ENCODE measurements at regions not wholly inside any gene's neighbourhood (a gene's known extent, or its start where the extent isn't known, plus 50 kb on each side); places are given as distances from the start of the nearest gene placed in this dataset.

DNA sequence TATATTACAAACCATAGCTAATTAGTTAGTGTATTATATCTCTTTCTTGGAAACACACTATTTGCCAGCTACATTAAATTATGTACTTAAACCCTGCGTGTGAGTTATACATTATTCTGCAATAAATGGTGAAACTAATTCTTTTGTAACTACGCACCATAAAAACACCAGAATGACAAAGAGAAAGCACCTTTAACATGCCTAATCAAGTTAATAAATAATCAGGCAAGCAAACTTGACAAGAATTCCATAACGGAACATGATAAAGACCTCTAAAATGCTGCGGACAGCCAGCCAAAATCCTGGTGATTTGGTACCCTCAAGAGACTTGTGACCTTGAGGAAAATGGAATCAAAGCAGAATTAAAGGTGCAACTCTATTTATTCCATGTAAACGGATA is 375.3 kb upstream of the KITLG start:
- ATAC-seq (no peak), DNase-seq (ENCODE audit: low read depth in 1 of 2, low spot score in 1 of 2) (no peak), FAIRE-seq (no peak)
- H3K4me1 ChIP-seq, result peaks cover 18% of the 10 kb centered on the region; the same call in 2 of the 3 replicates
- TF ChIP-seq KDM5A (IDR thresholded peaks at IDR 0.05), result no peak
- TF ChIP-seq ESRRA (IDR thresholded peaks at IDR 0.05; ENCODE audit: borderline replicate concordance, low read length), result no peak
- TF ChIP-seq GATA3 (IDR thresholded peaks at IDR 0.05; ENCODE audit: borderline replicate concordance), result no peak
- no peak for TF ChIP-seq MAZ (IDR thresholded peaks at IDR 0.05; ENCODE audit: borderline replicate concordance, low read depth, low read length)
- TF ChIP-seq, protein P1, sequence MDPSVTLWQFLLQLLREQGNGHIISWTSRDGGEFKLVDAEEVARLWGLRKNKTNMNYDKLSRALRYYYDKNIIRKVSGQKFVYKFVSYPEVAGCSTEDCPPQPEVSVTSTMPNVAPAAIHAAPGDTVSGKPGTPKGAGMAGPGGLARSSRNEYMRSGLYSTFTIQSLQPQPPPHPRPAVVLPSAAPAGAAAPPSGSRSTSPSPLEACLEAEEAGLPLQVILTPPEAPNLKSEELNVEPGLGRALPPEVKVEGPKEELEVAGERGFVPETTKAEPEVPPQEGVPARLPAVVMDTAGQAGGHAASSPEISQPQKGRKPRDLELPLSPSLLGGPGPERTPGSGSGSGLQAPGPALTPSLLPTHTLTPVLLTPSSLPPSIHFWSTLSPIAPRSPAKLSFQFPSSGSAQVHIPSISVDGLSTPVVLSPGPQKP (IDR thresholded peaks at IDR 0.05; ENCODE audit: low read depth, low read length), result no peak
- no peak for TF ChIP-seq NR3C1 (IDR thresholded peaks at IDR 0.05)
- TF ChIP-seq ZSCAN20 (CRISPR knock-in tag; IDR thresholded peaks at IDR 0.05), result no peak
- TF ChIP-seq HOXA7 (CRISPR knock-in tag; IDR thresholded peaks at IDR 0.05), result no peak
- no peak for TF ChIP-seq ZFP36 (IDR thresholded peaks at IDR 0.05; ENCODE audit: borderline replicate concordance, partially characterized antibody)
- TF ChIP-seq, protein P2, sequence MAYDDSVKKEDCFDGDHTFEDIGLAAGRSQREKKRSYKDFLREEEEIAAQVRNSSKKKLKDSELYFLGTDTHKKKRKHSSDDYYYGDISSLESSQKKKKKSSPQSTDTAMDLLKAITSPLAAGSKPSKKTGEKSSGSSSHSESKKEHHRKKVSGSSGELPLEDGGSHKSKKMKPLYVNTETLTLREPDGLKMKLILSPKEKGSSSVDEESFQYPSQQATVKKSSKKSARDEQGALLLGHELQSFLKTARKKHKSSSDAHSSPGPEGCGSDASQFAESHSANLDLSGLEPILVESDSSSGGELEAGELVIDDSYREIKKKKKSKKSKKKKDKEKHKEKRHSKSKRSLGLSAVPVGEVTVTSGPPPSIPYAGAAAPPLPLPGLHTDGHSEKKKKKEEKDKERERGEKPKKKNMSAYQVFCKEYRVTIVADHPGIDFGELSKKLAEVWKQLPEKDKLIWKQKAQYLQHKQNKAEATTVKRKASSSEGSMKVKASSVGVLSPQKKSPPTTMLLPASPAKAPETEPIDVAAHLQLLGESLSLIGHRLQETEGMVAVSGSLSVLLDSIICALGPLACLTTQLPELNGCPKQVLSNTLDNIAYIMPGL (CRISPR knock-in tag; IDR thresholded peaks at IDR 0.05; ENCODE audit: borderline replicate concordance), result no peak
- no peak for TF ChIP-seq NFE2L2 (conservative IDR thresholded peaks at IDR 0.05; ENCODE audit: low read length)
- TF ChIP-seq EP300 (IDR thresholded peaks at IDR 0.05), result no peak
- no peak for TF ChIP-seq CHD4 (IDR thresholded peaks at IDR 0.05; ENCODE audit: borderline replicate concordance)
- TF ChIP-seq, protein P3, sequence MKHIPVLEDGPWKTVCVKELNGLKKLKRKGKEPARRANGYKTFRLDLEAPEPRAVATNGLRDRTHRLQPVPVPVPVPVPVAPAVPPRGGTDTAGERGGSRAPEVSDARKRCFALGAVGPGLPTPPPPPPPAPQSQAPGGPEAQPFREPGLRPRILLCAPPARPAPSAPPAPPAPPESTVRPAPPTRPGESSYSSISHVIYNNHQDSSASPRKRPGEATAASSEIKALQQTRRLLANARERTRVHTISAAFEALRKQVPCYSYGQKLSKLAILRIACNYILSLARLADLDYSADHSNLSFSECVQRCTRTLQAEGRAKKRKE (CRISPR knock-in tag; IDR thresholded peaks at IDR 0.05; ENCODE audit: low read depth), result no peak
- TF ChIP-seq JUN (IDR thresholded peaks at IDR 0.05), result no peak
- TF ChIP-seq SMC3 (IDR thresholded peaks at IDR 0.05), result no peak
- TF ChIP-seq EHF (CRISPR knock-in tag; IDR thresholded peaks at IDR 0.05), result no peak
- CTCF ChIA-PET, result no interaction called here
- H3K4me3 ChIP-seq, result no peak overlapping the region
- H3K27ac ChIP-seq, result no peak overlapping the region
- no peak overlapping the region for H3K4me2 ChIP-seq
- no peaks in the 10 kb centered on the region for H3K9me3 ChIP-seq
- POLR2A ChIA-PET, result no interaction called here
- WGBS (ENCODE audit: missing lambda C conversion rate), result 66% methylated on average over 5 of the region's 5 CpGs

DNA sequence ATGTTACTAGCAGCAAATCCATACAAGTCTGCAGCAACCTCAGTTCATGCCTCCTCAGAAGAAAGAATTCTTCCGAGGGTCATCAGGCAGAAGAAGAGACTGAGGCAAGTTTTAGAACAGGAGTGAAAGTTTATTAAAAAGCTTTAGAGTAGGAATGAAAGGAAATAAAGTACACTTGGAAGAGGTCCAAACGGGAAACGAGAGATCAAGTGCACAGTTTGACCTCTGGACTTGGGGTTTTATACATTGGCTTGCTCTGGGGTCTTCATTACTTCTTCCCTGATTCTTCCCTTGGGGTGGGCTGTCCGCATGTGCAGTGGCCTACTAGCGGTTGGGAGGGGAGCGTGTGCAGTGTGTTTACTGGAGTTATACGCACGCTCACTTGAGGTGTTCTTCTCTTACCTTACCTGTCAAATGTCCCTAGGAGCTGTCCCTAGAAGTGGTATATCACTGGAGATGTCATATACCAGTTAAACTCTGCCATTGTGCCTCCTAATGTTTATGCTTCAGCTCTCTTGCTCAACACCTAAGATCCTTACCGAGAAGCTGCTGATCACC is 372.8 kb upstream of the KITLG start:
- WGBS (ENCODE audit: missing lambda C conversion rate), result 69% methylated on average over 9 of the region's 9 CpGs
- no peak for TF ChIP-seq KDM5A (IDR thresholded peaks at IDR 0.05)
- TF ChIP-seq, protein P3 (CRISPR knock-in tag; IDR thresholded peaks at IDR 0.05; ENCODE audit: low read depth), result no peak
- no peaks in the 10 kb centered on the region for H3K9me3 ChIP-seq
- FAIRE-seq, result no peak
- H3K4me2 ChIP-seq, result peak overlapping the region; percentile 49; the same call in 1 of the 3 replicates
- DNase-seq (ENCODE audit: low read depth in 1 of 2, low spot score in 1 of 2), result no peak
- H3K4me1 ChIP-seq, result peaks cover 18% of the 10 kb centered on the region; the same call in 2 of the 3 replicates
- POLR2A ChIA-PET, result no interaction called here
- no peak overlapping the region for H3K27ac ChIP-seq
- no peak for ATAC-seq
- CTCF ChIA-PET, result interaction anchor here (1.6 kb wide), 1 partner anchor 19 kb away, joined by 3 read pairs; no protein-coding TSS in a partner anchor
- no peak overlapping the region for H3K4me3 ChIP-seq

DNA sequence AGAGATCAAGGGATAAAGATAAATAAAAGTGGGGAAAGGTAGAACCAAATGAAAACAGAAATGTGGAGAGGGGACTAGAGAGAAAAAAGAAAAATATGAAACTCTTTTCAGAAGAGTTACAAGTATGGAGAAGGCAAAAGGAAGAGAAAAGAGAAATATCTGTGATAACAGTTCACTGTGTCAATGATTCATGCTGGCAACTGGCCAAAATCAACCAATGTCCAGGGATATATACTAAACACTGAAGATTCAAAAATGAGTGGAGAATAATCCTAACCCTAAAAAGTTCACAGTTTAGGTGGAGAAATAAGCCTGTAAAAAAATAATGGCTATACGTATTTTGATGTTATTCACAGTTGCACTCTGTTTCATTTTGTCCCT is 372.3 kb upstream of the KITLG start:
- FAIRE-seq, result no peak
- 69% methylated on average over 1 of the region's 1 CpG for WGBS (ENCODE audit: missing lambda C conversion rate)
- DNase-seq (ENCODE audit: low read depth in 1 of 2, low spot score in 1 of 2), result peak in 1 of 2 experiments; percentile 46
- peak overlapping the region; percentile 49 for H3K4me2 ChIP-seq
- no peaks in the 10 kb centered on the region for H3K9me3 ChIP-seq
- TF ChIP-seq FOSL2 (IDR thresholded peaks at IDR 0.05) (no peak), FOSL2 (CRISPR knock-in tag; IDR thresholded peaks at IDR 0.05) (peak; percentile 17; the same call in 1 of the 2 replicates)
- TF ChIP-seq, protein P4, sequence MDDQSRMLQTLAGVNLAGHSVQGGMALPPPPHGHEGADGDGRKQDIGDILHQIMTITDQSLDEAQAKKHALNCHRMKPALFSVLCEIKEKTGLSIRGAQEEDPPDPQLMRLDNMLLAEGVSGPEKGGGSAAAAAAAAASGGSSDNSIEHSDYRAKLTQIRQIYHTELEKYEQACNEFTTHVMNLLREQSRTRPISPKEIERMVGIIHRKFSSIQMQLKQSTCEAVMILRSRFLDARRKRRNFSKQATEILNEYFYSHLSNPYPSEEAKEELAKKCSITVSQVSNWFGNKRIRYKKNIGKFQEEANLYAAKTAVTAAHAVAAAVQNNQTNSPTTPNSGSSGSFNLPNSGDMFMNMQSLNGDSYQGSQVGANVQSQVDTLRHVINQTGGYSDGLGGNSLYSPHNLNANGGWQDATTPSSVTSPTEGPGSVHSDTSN (IDR thresholded peaks at IDR 0.05), result no peak
- ChIA-PET CTCF (interaction anchor here (0.7 kb wide), 2 partner anchors 374 to 532 kb away, joined by 3 read pairs; no protein-coding TSS in a partner anchor), POLR2A (no interaction called here)
- H3K27ac ChIP-seq, result peak overlapping the region; percentile 16 to 60; a peak in 4 of 6 replicates
- no peak overlapping the region for H3K4me3 ChIP-seq
- H3K4me1 ChIP-seq, result peaks cover 18% of the 10 kb centered on the region; the same call in 2 of the 3 replicates
- peak; percentile 54 to 65; a peak in 5 of 6 replicates for ATAC-seq
